ACC112 (cell line): ENCODE measurements at regions not wholly inside any gene's neighbourhood (a gene's known extent, or its start where the extent isn't known, plus 50 kb on each side); places are given as distances from the start of the nearest gene placed in this dataset.
A peak's percentile ranks its signal among the peaks of the same experiment; 100 is the strongest.

Source experiments
- H2AFZ ChIP-seq: fragments of 200-600 bp; sonication (generic); one replicate; pipeline ENCODE4 v1.6.0; 2017; ENCODE audit warnings: antibody characterized with exemption, low read length; ENCODE audit not compliant: unreplicated experiment
- H3K27ac ChIP-seq: fragments of 200-600 bp; sonication (generic); 2 replicates; pipeline ENCODE4 v1.5.1; 2014; ENCODE audit warnings: low read depth, mild to moderate bottlenecking, antibody characterized with exemption, low read length, moderate library complexity
- H3K27me3 ChIP-seq: fragments of 200-600 bp; sonication (generic); 2 replicates; pipeline ENCODE4 v1.6.1; 2014; ENCODE audit warnings: mild to moderate bottlenecking, antibody characterized with exemption, low read length, moderate library complexity, mixed read lengths; ENCODE audit not compliant: insufficient read depth
- H3K36me3 ChIP-seq: fragments of 200-600 bp; sonication (generic); 2 replicates; pipeline ENCODE4 v1.6.1; 2016; ENCODE audit warnings: mild to moderate bottlenecking, antibody characterized with exemption, low read length, moderate library complexity, mixed read lengths; ENCODE audit not compliant: insufficient read depth
- H3K4me1 ChIP-seq: fragments of 200-600 bp; sonication (generic); one replicate; pipeline ENCODE4 v1.6.1; 2016; ENCODE audit warnings: low read length, mixed read lengths; ENCODE audit not compliant: insufficient read depth, unreplicated experiment, control insufficient read depth
- H3K4me3 ChIP-seq: fragments of 200-600 bp; sonication (generic); 2 replicates; pipeline ENCODE4 v1.5.1; 2014; ENCODE audit warnings: mild to moderate bottlenecking, low read depth, low read length
- H3K79me2 ChIP-seq: fragments of 200-600 bp; sonication (generic); one replicate; pipeline ENCODE4 v1.6.0; 2016; ENCODE audit warnings: low read length; ENCODE audit not compliant: control insufficient read depth, unreplicated experiment, insufficient read depth

GRCh38 chr16:76194616-76195015 is 82.6 kb upstream of the CNTNAP4 start:
- peak overlapping the region; percentile 69 for H3K4me3 ChIP-seq
- no peaks in the 10 kb centered on the region for H3K27me3 ChIP-seq
- no peaks in the 10 kb centered on the region for H3K36me3 ChIP-seq
- peaks cover 15% of the 10 kb centered on the region for H3K4me1 ChIP-seq
- peak overlapping the region; percentile 98 for H2AFZ ChIP-seq
- H3K27ac ChIP-seq = peak overlapping the region; percentile 91
- H3K79me2 ChIP-seq = no peaks in the 10 kb centered on the region

- H3K4me1 ChIP-seq = peaks cover 15% of the 10 kb centered on the region
- no peaks in the 10 kb centered on the region for H3K36me3 ChIP-seq
Measured at GRCh38 chr16:76195056-76195455, 82.1 kb upstream of the CNTNAP4 start.

GRCh38 chr16:76195648-76196047 is 81.6 kb upstream of the CNTNAP4 start:
- Histone ChIP-seq H3K36me3 (no peaks in the 10 kb centered on the region), H3K4me1 (peaks cover 15% of the 10 kb centered on the region), H3K27me3 (no peaks in the 10 kb centered on the region), H3K79me2 (no peaks in the 10 kb centered on the region), H2AFZ (no peak overlapping the region), H3K27ac (no peak overlapping the region), H3K4me3 (no peak overlapping the region)

More at GRCh38 chr16:76195056-76195455, 82.1 kb upstream of the CNTNAP4 start:
- no peaks in the 10 kb centered on the region for H3K79me2 ChIP-seq
- H3K4me3 ChIP-seq = 0 out of 2 replicates have a peak overlapping the region, but pooled peaks have one; percentile 69
- peak overlapping the region; percentile 91; the same call in 1 of the 2 replicates for H3K27ac ChIP-seq
- no peaks in the 10 kb centered on the region for H3K27me3 ChIP-seq
- no peak overlapping the region for H2AFZ ChIP-seq

- H3K36me3 ChIP-seq = no peaks in the 10 kb centered on the region
- H3K79me2 ChIP-seq = no peaks in the 10 kb centered on the region
- no peak overlapping the region for H3K4me3 ChIP-seq
- H3K4me1 ChIP-seq = peaks cover 18% of the 10 kb centered on the region
- no peaks in the 10 kb centered on the region for H3K27me3 ChIP-seq
- H3K27ac ChIP-seq = no peak overlapping the region
- H2AFZ ChIP-seq = no peak overlapping the region
Measured at GRCh38 chr16:76197900-76198299, 79.3 kb upstream of the CNTNAP4 start.

GRCh38 chr16:76199681-76200220 is 77.5 kb upstream of the CNTNAP4 start:
- Histone ChIP-seq H2AFZ (no peak overlapping the region), H3K79me2 (no peaks in the 10 kb centered on the region), H3K4me3 (no peak overlapping the region), H3K27me3 (no peaks in the 10 kb centered on the region), H3K36me3 (no peaks in the 10 kb centered on the region), H3K27ac (no peak overlapping the region), H3K4me1 (peaks cover 6% of the 10 kb centered on the region)

GRCh38 chr16:76201385-76201784 is 75.8 kb upstream of the CNTNAP4 start:
- no peaks in the 10 kb centered on the region for H3K79me2 ChIP-seq
- H3K36me3 ChIP-seq = no peaks in the 10 kb centered on the region
- no peak overlapping the region for H3K4me3 ChIP-seq
- peaks cover 3% of the 10 kb centered on the region for H3K4me1 ChIP-seq
- H2AFZ ChIP-seq = no peak overlapping the region
- no peaks in the 10 kb centered on the region for H3K27me3 ChIP-seq
- no peak overlapping the region for H3K27ac ChIP-seq

- no peak overlapping the region for H3K4me3 ChIP-seq
- no peak overlapping the region for H3K27ac ChIP-seq
- H3K36me3 ChIP-seq = no peaks in the 10 kb centered on the region
- H3K27me3 ChIP-seq = no peaks in the 10 kb centered on the region
- H3K4me1 ChIP-seq = peaks cover 3% of the 10 kb centered on the region
- H3K79me2 ChIP-seq = no peaks in the 10 kb centered on the region
- H2AFZ ChIP-seq = no peak overlapping the region
Measured at GRCh38 chr16:76204249-76204648, 73.0 kb upstream of the CNTNAP4 start.

GRCh38 chr16:76207270-76207669 is 69.9 kb upstream of the CNTNAP4 start:
- Histone ChIP-seq H3K27ac (no peak overlapping the region), H3K27me3 (no peaks in the 10 kb centered on the region), H3K4me3 (no peak overlapping the region)

GRCh38 chr16:76210157-76210556 is 67.0 kb upstream of the CNTNAP4 start:
- H3K27me3 ChIP-seq = no peaks in the 10 kb centered on the region
- no peak overlapping the region for H3K27ac ChIP-seq
- no peak overlapping the region for H2AFZ ChIP-seq
- H3K4me1 ChIP-seq = no peaks in the 10 kb centered on the region
- H3K36me3 ChIP-seq = no peaks in the 10 kb centered on the region
- H3K79me2 ChIP-seq = no peaks in the 10 kb centered on the region
- no peak overlapping the region for H3K4me3 ChIP-seq

More at GRCh38 chr16:76207270-76207669, 69.9 kb upstream of the CNTNAP4 start:
- H3K4me1 ChIP-seq = no peaks in the 10 kb centered on the region
- no peaks in the 10 kb centered on the region for H3K36me3 ChIP-seq
- no peaks in the 10 kb centered on the region for H3K79me2 ChIP-seq
- H2AFZ ChIP-seq = no peak overlapping the region

GRCh38 chr16:76213860-76214259 is 63.3 kb upstream of the CNTNAP4 start:
- no peaks in the 10 kb centered on the region for H3K4me1 ChIP-seq
- H3K36me3 ChIP-seq = no peaks in the 10 kb centered on the region
- no peaks in the 10 kb centered on the region for H3K79me2 ChIP-seq
- no peaks in the 10 kb centered on the region for H3K27me3 ChIP-seq
- no peak overlapping the region for H2AFZ ChIP-seq
- no peak overlapping the region for H3K4me3 ChIP-seq
- no peak overlapping the region for H3K27ac ChIP-seq

- no peak overlapping the region for H3K4me3 ChIP-seq
- H3K4me1 ChIP-seq = no peaks in the 10 kb centered on the region
- H3K27me3 ChIP-seq = no peaks in the 10 kb centered on the region
- H3K79me2 ChIP-seq = no peaks in the 10 kb centered on the region
- no peak overlapping the region for H3K27ac ChIP-seq
- H3K36me3 ChIP-seq = no peaks in the 10 kb centered on the region
- H2AFZ ChIP-seq = no peak overlapping the region
Measured at GRCh38 chr16:76214856-76215255, 62.3 kb upstream of the CNTNAP4 start.
